Hematopoietic multipotent progenitor cell treated with erythropoietin and hydrocortisone succinate and interleukin-3 and kit ligand, for 8 days (in vitro differentiated cells): ENCODE measurements at regions not wholly inside any gene's neighbourhood (a gene's known extent, or its start where the extent isn't known, plus 50 kb on each side); places are given as distances from the start of the nearest gene placed in this dataset.
"Not testable (repeated sequence)": the region's sequence is repeated elsewhere in the genome, so short reads cannot be mapped to it uniquely, and the experiment has no call there.

Source experiments
- DNase-seq: peaks from one replicate; pipeline ENCODE4 v3.0.0-alpha.2; 2015

GRCh38 chr1:215287362-215287761, 204.8 kb downstream of the KCNK2 start:
- no peak for DNase-seq

GRCh38 chr1:215290018-215290417, 207.5 kb downstream of the KCNK2 start:
- no peak for DNase-seq

GRCh38 chr1:215292932-215293331, 210.4 kb downstream of the KCNK2 start:
- no peak for DNase-seq

GRCh38 chr1:215306426-215306825, 223.9 kb downstream of the KCNK2 start:
- no peak for DNase-seq

DNA sequence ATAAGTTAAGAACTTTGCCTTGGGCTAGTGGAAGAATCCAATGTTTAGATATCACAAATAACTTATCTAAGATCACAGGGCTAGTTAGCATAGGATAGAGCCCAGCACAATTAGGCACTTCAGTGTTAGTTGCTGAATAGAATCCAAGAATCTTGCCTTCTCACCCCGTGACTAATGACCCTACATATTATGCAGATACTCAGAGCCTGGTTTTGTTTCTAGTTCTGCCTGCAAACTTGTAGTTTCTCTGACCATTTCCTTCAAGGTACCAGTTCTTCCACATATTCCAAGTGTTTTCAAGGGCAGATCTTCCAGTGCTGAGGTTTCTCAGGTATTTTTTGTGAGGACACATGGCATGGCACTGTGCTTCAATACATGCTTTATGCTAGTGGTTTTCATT, 239.3 kb downstream of the KCNK2 start:
- DNase-seq, result no peak

GRCh38 chr1:215323992-215324391, 241.5 kb downstream of the KCNK2 start:
- not testable (repeated sequence) for DNase-seq

GRCh38 chr1:215330426-215330825, 236.7 kb upstream of the KCTD3 start:
- DNase-seq, result no peak

- DNase-seq, result no peak
Measured at GRCh38 chr1:215344539-215344938, 222.6 kb upstream of the KCTD3 start.

DNA sequence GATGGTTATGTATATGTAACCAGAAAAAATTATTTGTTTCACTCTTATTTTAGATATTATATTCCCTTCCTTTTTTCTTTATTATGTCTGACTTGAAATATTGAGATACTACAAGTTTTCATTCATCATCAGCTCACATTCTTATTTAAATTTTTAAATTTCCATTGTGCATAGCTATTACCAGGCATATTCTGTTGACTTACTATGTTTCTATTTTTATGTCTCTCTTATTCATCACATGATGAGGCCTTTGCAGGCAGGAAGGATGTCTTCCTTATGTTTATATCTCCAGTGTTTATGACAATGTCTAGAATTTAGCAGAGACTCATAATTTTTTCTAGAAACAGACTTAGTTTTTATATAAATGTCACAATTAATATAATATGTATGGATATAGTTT, 221.9 kb upstream of the KCTD3 start:
- no peak for DNase-seq

DNA sequence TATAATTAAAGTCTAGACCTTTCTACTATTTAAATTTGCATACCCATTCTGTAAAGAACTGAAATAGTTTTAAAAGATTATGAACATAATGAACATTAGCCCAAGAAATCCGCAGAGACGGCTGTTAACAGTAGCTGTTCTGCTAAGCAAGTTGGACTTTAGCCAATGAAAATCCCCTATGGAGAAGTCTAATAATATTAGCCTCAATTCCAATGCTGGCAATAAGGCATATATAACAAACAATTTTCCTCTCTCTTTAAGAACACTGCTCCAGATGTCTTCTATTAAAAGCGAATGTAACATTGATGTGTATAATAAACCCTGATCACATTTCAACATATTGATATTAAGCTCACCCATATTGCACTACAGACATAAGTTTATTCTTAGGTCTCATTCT, 221.3 kb upstream of the KCTD3 start:
- no peak for DNase-seq

DNA sequence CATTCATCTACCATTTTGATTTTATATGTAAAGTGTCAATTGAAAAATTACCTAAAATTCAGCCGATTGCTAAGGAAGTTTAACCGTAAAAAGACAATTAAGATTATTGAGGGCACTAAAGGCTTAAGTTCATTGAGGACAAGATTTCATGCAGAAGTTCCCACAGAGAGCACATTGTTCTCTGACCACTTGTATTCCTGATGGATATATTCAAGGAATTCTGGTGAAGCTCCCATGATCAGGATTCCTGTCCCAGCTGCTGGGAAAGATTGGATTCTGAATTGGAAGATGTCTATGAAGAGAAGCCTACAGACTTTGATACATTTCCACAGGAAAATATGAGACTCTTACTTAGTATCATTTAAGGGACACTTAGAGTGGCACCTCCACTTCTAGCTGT, 209.2 kb upstream of the KCTD3 start:
- no peak for DNase-seq

GRCh38 chr1:215358356-215358755, 208.7 kb upstream of the KCTD3 start:
- no peak for DNase-seq

- DNase-seq, result no peak
Measured at GRCh38 chr1:215360031-215360430, 207.1 kb upstream of the KCTD3 start.

- DNase-seq, result no peak
Measured at GRCh38 chr1:215360758-215361157, 206.3 kb upstream of the KCTD3 start.

GRCh38 chr1:215375381-215375780, 191.7 kb upstream of the KCTD3 start:
- no peak for DNase-seq

DNA sequence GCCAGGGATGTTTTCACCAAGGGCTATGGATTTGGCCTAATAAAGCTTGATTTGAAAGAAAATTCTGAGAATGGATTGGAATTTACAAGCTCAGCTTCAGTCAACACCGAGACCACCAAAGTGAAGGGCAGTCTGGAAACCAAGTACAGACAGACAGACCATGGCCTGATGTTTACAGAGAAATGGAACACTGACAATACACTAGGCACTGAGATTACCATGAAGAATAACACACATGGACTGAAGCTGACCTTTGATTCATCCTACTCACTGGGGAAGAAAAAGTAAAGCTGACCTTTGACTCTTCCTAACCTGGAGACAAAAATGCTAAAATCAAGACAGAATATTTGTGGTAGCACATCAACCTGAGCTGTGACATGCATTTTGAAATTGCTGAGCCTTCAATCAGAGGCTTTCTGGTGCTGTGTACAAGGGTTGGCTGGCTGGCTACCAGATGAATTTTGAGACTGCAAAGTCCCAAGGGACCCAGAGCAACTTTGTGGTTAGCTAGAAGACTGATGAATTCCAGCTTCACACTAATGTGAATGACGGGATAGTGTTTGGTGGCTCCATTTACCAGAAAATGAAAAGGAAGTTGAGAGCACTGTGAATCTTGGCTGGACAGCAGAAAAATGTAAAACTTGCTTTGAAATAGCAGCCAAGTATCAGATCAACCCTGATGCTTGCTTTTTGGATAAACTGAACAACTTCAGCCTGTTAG, 190.4 kb upstream of the KCTD3 start:
- no peak for DNase-seq

DNA sequence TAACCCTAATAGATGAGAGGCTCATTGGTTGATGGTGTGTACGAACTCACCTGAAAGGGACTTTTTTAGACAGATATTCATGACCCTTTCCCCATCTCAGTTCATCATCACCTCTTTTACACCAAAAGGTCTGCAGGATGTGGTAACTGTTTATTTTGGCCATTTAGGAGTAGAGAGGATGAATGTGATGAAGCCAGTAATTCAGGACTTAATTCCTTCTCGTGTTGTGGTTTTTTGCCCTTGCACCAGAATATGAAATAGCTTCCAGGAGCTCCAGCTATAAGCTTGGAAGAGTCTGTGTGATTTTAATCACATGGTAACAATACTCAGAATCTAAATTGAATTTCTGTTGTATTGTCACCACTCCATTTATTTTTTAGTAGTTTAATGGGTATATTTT, 189.4 kb upstream of the KCTD3 start:
- no peak for DNase-seq

- no peak for DNase-seq
Measured at GRCh38 chr1:215380566-215380965, 186.5 kb upstream of the KCTD3 start.

GRCh38 chr1:215393476-215393875, 173.6 kb upstream of the KCTD3 start:
- no peak for DNase-seq

GRCh38 chr1:215394084-215394991, 172.8 kb upstream of the KCTD3 start:
- DNase-seq, result no peak

GRCh38 chr1:215397106-215397505, 170.0 kb upstream of the KCTD3 start:
- DNase-seq, result no peak

DNA sequence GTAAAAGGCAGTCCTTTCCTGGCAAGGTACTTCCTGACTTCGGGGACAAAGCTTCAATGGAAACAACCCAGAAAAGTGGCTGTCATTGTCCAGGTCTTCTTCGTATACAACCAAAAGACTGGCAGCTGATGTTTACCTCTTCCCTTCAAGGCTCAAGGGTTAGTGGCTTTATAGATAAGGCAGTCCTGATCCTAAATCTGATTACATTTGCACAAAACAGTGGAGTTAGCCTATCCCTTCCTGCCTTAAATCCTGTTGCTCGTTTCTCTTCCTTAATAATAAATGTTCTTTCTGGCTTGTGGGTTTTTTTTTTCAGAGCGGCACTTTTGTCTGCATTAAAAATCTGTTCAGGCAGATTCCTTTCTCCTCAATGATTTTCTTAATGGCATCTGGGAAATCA, 169.3 kb upstream of the KCTD3 start:
- no peak for DNase-seq

DNA sequence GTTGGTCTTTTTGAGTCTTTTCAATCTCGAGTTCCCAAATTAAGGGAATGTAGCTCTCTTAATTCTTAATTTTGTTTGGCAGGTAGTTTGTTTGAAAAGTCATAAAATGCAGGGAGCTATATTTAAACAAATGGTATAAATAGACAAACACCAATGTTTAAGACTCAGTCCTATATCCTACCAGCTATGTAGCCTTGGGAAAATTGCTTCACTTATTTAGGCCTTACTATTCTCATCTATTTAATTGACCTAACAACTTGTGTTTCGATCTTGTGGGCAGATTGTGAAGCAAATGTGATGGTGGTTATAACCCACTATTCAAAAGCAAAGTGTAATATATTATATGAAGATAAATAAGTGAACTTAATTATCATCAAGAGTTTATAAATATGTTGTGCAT, 167.3 kb upstream of the KCTD3 start:
- no peak for DNase-seq

DNA sequence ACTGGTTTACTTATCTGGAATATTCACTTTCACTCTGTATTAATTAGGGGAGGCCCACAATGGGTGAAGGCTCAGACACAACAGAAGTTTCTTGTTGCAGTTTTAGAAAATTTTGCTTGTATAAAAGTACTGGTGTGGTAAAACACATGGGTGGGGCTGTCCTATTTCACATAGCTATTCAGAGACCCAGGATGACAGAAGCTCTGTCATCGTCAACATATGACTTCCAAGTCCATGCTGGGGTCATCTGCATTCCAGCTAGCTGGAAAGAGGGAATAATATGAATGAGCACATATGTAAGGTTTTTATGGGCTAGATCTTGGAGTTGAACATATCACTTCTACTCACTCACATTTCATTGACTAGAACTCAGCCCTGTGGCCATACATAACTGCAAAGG, 166.4 kb upstream of the KCTD3 start:
- no peak for DNase-seq
